Natural killer cell (primary cell): ENCODE measurements at regions not wholly inside any gene's neighbourhood (a gene's known extent, or its start where the extent isn't known, plus 50 kb on each side); places are given as distances from the start of the nearest gene placed in this dataset.
A peak's percentile ranks its signal among the peaks of the same experiment; 100 is the strongest.

Source experiments
- ATAC-seq, 3 donors: fragments of 150-1000 bp in 2 of 3; fragments of 200-7000 bp in 1 of 3; cut with Tn5 transposase; 1 replicate in 1 of 3; 2 replicates in 2 of 3; pipeline ENCODE4 v1.10.0; 2021; ENCODE audit warnings: mild to moderate bottlenecking in 2 of 3, moderate library complexity in 2 of 3
- DNase-seq, 2 donors: peaks; one replicate each; pipeline versions ENCODE4 v3.0.0 to v3.0.0-alpha.2; 2013 to 2021; ENCODE audit warnings: mixed read lengths in 1 of 2
- H3K27ac ChIP-seq: one replicate; pipeline ENCODE4 v1.5.1; 2013; ENCODE audit warnings: mild to moderate bottlenecking, low read length
- H3K27me3 ChIP-seq: one replicate; pipeline ENCODE4 v1.6.1; 2013; ENCODE audit warnings: low read length; ENCODE audit not compliant: control insufficient read depth, insufficient read depth
- H3K36me3 ChIP-seq: one replicate; pipeline ENCODE4 v1.6.1; 2013; ENCODE audit warnings: low read length; ENCODE audit not compliant: control insufficient read depth, insufficient read depth
- H3K4me1 ChIP-seq: one replicate; pipeline ENCODE4 v1.6.1; 2013; ENCODE audit warnings: low read length; ENCODE audit not compliant: control insufficient read depth, insufficient read depth
- H3K4me3 ChIP-seq: one replicate; pipeline ENCODE4 v1.5.1; 2013; ENCODE audit warnings: low read length
- H3K9me3 ChIP-seq: one replicate; pipeline ENCODE4 v1.6.1; 2013; ENCODE audit warnings: low read length; ENCODE audit not compliant: control insufficient read depth, insufficient read depth
- H3K27ac Mint-ChIP-seq, 2 donors: one replicate each; pipeline ENCODE4 v1.8.0; 2022; ENCODE audit warnings: mild to moderate bottlenecking in 2 of 2, mixed read lengths in 2 of 2, moderate library complexity in 1 of 2
- H3K27me3 Mint-ChIP-seq, 2 donors: one replicate each; pipeline ENCODE4 v1.8.0; 2022; ENCODE audit warnings: low read depth in 2 of 2, mixed read lengths in 2 of 2
- H3K36me3 Mint-ChIP-seq: one replicate; pipeline ENCODE4 v1.8.0; 2022; ENCODE audit warnings: mixed read lengths
- H3K4me1 Mint-ChIP-seq, 2 donors: one replicate each; pipeline ENCODE4 v1.8.0; 2022; ENCODE audit warnings: mixed read lengths in 2 of 2
- H3K4me3 Mint-ChIP-seq: one replicate; pipeline ENCODE4 v1.8.0; 2022; ENCODE audit warnings: mild to moderate bottlenecking, moderate library complexity, mixed read lengths
- H3K9me3 Mint-ChIP-seq, 2 donors: one replicate each; pipeline ENCODE4 v1.8.0; 2022; ENCODE audit warnings: mixed read lengths in 2 of 2
- CTCF ChIP-seq: fragments of 200-600 bp; IDR thresholded peaks from one replicate; pipeline ENCODE4 v1.8.0; 2022; ENCODE audit warnings: antibody characterized with exemption
- WGBS: methylation state at CpG from one replicate; pipeline ENCODE4 v1.1.7; 2013; ENCODE audit warnings: missing lambda C conversion rate; ENCODE audit not compliant: insufficient coverage; 5-methylcytosine and 5-hydroxymethylcytosine counted together
- intact Hi-C: fragments of 100-400 bp; cut with micrococcal nuclease; formaldehyde crosslinking; loops from one replicate; pipeline ENCODE4 v1.14.2; 2022

- H3K9me3 Mint-ChIP-seq = no peaks in the 10 kb centered on the region
- ATAC-seq = no peak
These were observed 326.2 kb downstream of the TSHZ3 start for GRCh38 chr19:31023038-31023437.

GRCh38 chr19:31018936-31019335, 330.3 kb downstream of the TSHZ3 start:
- Mint-ChIP-seq H3K36me3 (no peaks in the 10 kb centered on the region), H3K4me1 (peaks cover 23 to 34% of the 10 kb centered on the region in 2 donors), H3K9me3 (no peaks in the 10 kb centered on the region), H3K27me3 (peaks cover 4 to 21% of the 10 kb centered on the region in 2 donors), H3K27ac (no peak overlapping the region), H3K4me3 (no peak overlapping the region)
- Histone ChIP-seq H3K9me3 (no peaks in the 10 kb centered on the region), H3K36me3 (no peaks in the 10 kb centered on the region), H3K27me3 (peaks cover 3% of the 10 kb centered on the region), H3K27ac (no peak overlapping the region), H3K4me1 (peaks cover 20% of the 10 kb centered on the region), H3K4me3 (no peak overlapping the region)
- no peak for DNase-seq
- no peak for ATAC-seq
- intact Hi-C loops = no loop called here
- 89% methylated on average over 5 of the region's 5 CpGs for whole genome bisulfite sequencing
- no peak for TF ChIP-seq CTCF

More at GRCh38 chr19:31023038-31023437, 326.2 kb downstream of the TSHZ3 start:
- Histone ChIP-seq H3K36me3 (no peaks in the 10 kb centered on the region), H3K4me3 (no peak overlapping the region), H3K9me3 (no peaks in the 10 kb centered on the region), H3K27me3 (peaks cover 6% of the 10 kb centered on the region), H3K4me1 (no peaks in the 10 kb centered on the region), H3K27ac (no peak overlapping the region)
- WGBS = 89% methylated on average over 9 of the region's 10 CpGs
- Mint-ChIP-seq H3K27me3 (peaks cover 14 to 32% of the 10 kb centered on the region in 2 donors), H3K4me3 (no peak overlapping the region), H3K36me3 (no peaks in the 10 kb centered on the region), H3K4me1 (peaks cover 0 to 8% of the 10 kb centered on the region in 2 donors), H3K27ac (no peak overlapping the region)
- no peak for TF ChIP-seq CTCF
- intact Hi-C loops = no loop called here
- no peak for DNase-seq

DNA sequence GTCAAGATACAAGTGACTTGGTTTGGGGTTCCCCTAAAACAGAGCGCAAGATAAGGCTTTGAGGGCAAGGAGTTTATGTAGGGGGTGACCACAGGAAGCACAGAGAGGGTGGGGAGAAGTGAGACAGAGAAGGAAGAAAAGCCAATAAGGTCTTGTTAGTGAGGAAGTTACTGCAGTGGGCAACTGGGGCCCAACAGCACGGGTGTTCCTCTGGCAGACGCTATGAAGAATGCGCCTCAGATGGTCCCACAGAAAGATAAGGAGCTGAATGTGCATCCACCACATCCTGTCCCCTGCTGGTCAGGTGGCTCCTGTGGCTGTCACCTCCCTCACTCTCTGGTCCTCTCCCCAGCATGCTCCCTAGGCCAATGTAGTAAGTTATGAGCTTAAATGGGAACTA, 333.5 kb downstream of the TSHZ3 start:
- Histone ChIP-seq H3K4me1 (peaks cover 22% of the 10 kb centered on the region), H3K36me3 (no peaks in the 10 kb centered on the region), H3K4me3 (no peak overlapping the region), H3K27ac (no peak overlapping the region), H3K27me3 (no peaks in the 10 kb centered on the region), H3K9me3 (no peaks in the 10 kb centered on the region)
- Mint-ChIP-seq H3K27me3 (peaks cover 0 to 5% of the 10 kb centered on the region in 2 donors), H3K4me3 (no peak overlapping the region), H3K27ac (peak overlapping the region; percentile 53 to 86), H3K9me3 (no peaks in the 10 kb centered on the region), H3K4me1 (peaks cover 27 to 39% of the 10 kb centered on the region in 2 donors), H3K36me3 (no peaks in the 10 kb centered on the region)
- 2% methylated on average over 4 of the region's 4 CpGs for WGBS
- peak; percentile 76 to 84 (median 81) for ATAC-seq
- no peak for TF ChIP-seq CTCF
- intact Hi-C loops = no loop called here
- peak; percentile 14 to 35 for DNase-seq

GRCh38 chr19:31014668-31015067, 334.6 kb downstream of the TSHZ3 start:
- Histone ChIP-seq H3K4me1 (peaks cover 22% of the 10 kb centered on the region), H3K9me3 (no peaks in the 10 kb centered on the region), H3K27me3 (no peaks in the 10 kb centered on the region), H3K4me3 (no peak overlapping the region), H3K36me3 (no peaks in the 10 kb centered on the region), H3K27ac (no peak overlapping the region)
- no peaks in the 10 kb centered on the region for H3K27me3 Mint-ChIP-seq
- ATAC-seq (no peak), DNase-seq (no peak)
- peak overlapping the region; percentile 54 for H3K4me3 Mint-ChIP-seq
- no peak for TF ChIP-seq CTCF
- H3K4me1 Mint-ChIP-seq = peaks cover 27 to 31% of the 10 kb centered on the region in 2 donors
- intact Hi-C loops = no loop called here
- H3K27ac Mint-ChIP-seq = peak overlapping the region; percentile 53 to 86
- H3K9me3 Mint-ChIP-seq = no peaks in the 10 kb centered on the region
- no peaks in the 10 kb centered on the region for H3K36me3 Mint-ChIP-seq
